ENCODE measurements at regions not wholly inside any gene's neighbourhood (a gene's known extent, or its start where the extent isn't known, plus 50 kb on each side); places are given as distances from the start of the nearest gene placed in this dataset.

- no peak for TF ChIP-seq POLR2AphosphoS5 (IDR thresholded peaks at IDR 0.05; ENCODE audit: low read depth, low read length)
- TF ChIP-seq POLR2A (IDR thresholded peaks at IDR 0.05; ENCODE audit: low read depth, low read length): no peak
- no peak for TF ChIP-seq TAF1 (IDR thresholded peaks at IDR 0.05; ENCODE audit: low read depth, low read length)
- TF ChIP-seq SPI1 (IDR thresholded peaks at IDR 0.05; ENCODE audit: low read depth, low read length): no peak
- TF ChIP-seq POU2F2 (IDR thresholded peaks at IDR 0.05; ENCODE audit: low read depth, low read length): no peak
Observed at GRCh38 chr20:58150772-58151171, 77.7 kb downstream of the ANKRD60 start.

All from GM12891 (cell line).